Peyer's patch (tissue), 4 donors: ENCODE measurements at regions not wholly inside any gene's neighbourhood (a gene's known extent, or its start where the extent isn't known, plus 50 kb on each side); places are given as distances from the start of the nearest gene placed in this dataset.

Experiments
- DNase-seq, 3 donors: peaks; one replicate each; pipeline ENCODE4 v3.0.0-alpha.2; 2017 to 2019
- H3K27ac ChIP-seq, 4 donors: fragments of 200-600 bp; sonication (generic); one replicate each; pipeline ENCODE4 v1.5.1; 2016 to 2019
- H3K27me3 ChIP-seq, 2 donors: fragments of 200-600 bp; sonication (generic); one replicate each; pipeline ENCODE4 v1.5.1; 2019
- H3K36me3 ChIP-seq, 3 donors: fragments of 200-600 bp; sonication (generic); one replicate each; pipeline ENCODE4 v1.5.1; 2016 to 2019
- H3K4me1 ChIP-seq, 4 donors: fragments of 200-600 bp; sonication (generic); one replicate each; pipeline ENCODE4 v1.5.1; 2016 to 2019
- H3K4me3 ChIP-seq, 4 donors: fragments of 200-600 bp; sonication (generic); 1 replicate in 3 of 4; 2 replicates in 1 of 4; pipeline ENCODE4 v1.5.1; 2016 to 2019; ENCODE audit warnings: mild to moderate bottlenecking in 1 of 4
- H3K9me3 ChIP-seq, 4 donors: fragments of 200-600 bp; sonication (generic); one replicate each; pipeline ENCODE4 v1.5.1; 2016 to 2019; ENCODE audit warnings: mild to moderate bottlenecking in 1 of 4
- CTCF ChIP-seq, 6 experiments: fragments of 450-650 bp in 4 of 6; fragments of 200-600 bp in 2 of 6; sonication (generic) in 1 of 6; IDR thresholded peaks; one replicate each; pipeline ENCODE4 v1.5.1; 2017 to 2019; ENCODE audit warnings: antibody characterized with exemption in 6 of 6, mild to moderate bottlenecking in 3 of 6, moderate library complexity in 1 of 6
- POLR2A ChIP-seq, 2 donors: fragments of 450-650 bp; IDR thresholded peaks; one replicate each; pipeline ENCODE4 v1.5.1; 2017; ENCODE audit warnings: antibody characterized with exemption in 2 of 2, mild to moderate bottlenecking in 2 of 2, moderate library complexity in 2 of 2

GRCh38 chr4:26226629-26227376 is 94.0 kb upstream of the RBPJ start:
- Histone ChIP-seq H3K27me3 (no peaks in the 10 kb centered on the region), H3K27ac (peak overlapping the region in 1 of 4 donors; percentile 10), H3K4me3 (no peak overlapping the region), H3K36me3 (no peaks in the 10 kb centered on the region), H3K9me3 (no peaks in the 10 kb centered on the region), H3K4me1 (no peaks in the 10 kb centered on the region)
- DNase-seq: no peak
- TF ChIP-seq POLR2A (IDR thresholded peaks at IDR 0.05): no peak
- TF ChIP-seq CTCF (IDR thresholded peaks at IDR 0.05): no peak

GRCh38 chr4:26227601-26228229 is 93.1 kb upstream of the RBPJ start:
- no peak for TF ChIP-seq POLR2A (IDR thresholded peaks at IDR 0.05)
- no peak for TF ChIP-seq CTCF (IDR thresholded peaks at IDR 0.05)
- no peaks in the 10 kb centered on the region for H3K36me3 ChIP-seq
- no peak overlapping the region for H3K4me3 ChIP-seq
- no peak overlapping the region for H3K27ac ChIP-seq
- H3K4me1 ChIP-seq: no peaks in the 10 kb centered on the region
- no peaks in the 10 kb centered on the region for H3K27me3 ChIP-seq
- no peak for DNase-seq
- H3K9me3 ChIP-seq: no peaks in the 10 kb centered on the region

DNA sequence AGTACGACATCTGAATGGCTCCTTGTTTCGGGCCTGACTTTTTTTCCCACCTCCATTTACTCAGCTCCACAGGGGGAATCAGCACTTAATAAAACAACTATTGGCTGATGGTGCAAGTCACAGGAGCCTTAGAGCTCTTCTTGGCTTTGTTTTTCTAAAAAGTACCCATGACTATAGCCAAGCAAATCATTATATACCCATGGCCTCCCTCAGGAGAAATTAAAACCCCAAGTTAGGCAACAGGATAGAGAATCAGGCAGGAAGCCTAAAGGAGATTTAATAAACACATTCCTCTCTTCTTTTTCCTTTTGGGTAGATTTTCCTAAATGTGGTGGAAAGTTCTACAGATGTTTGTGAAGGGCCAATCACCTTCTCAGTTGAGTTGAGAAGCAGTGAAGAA is 91.9 kb upstream of the RBPJ start:
- H3K27me3 ChIP-seq: no peaks in the 10 kb centered on the region
- H3K36me3 ChIP-seq: no peaks in the 10 kb centered on the region
- no peaks in the 10 kb centered on the region for H3K9me3 ChIP-seq
- DNase-seq: no peak
- no peak overlapping the region for H3K4me3 ChIP-seq
- no peaks in the 10 kb centered on the region for H3K4me1 ChIP-seq
- TF ChIP-seq POLR2A (IDR thresholded peaks at IDR 0.05) (no peak), CTCF (IDR thresholded peaks at IDR 0.05) (no peak)
- H3K27ac ChIP-seq: no peak overlapping the region

DNA sequence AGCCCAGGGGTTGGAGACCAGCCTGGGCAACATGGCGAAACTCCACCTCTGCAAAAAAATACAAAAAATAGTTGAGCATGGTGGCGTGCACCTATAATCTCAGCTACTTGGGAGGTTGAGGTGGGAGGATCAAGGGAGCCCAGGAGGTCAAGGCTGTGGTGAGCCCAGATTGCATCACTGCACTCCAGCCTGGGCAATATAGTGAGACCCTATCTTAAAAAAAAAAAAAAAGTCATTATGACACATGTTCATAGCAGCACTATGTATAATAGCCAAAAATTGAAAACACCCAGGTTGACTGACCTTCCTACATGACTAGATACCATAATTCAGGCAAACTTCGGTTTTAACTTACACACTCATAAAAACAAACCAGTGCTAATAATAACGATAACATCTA is 90.8 kb upstream of the RBPJ start:
- Histone ChIP-seq H3K4me3 (no peak overlapping the region), H3K9me3 (no peaks in the 10 kb centered on the region), H3K27ac (no peak overlapping the region), H3K4me1 (no peaks in the 10 kb centered on the region), H3K27me3 (no peaks in the 10 kb centered on the region), H3K36me3 (no peaks in the 10 kb centered on the region)
- TF ChIP-seq CTCF (IDR thresholded peaks at IDR 0.05): no peak
- DNase-seq: no peak

- no peak for TF ChIP-seq CTCF (IDR thresholded peaks at IDR 0.05)
- no peak for TF ChIP-seq POLR2A (IDR thresholded peaks at IDR 0.05)
These were observed 87.5 kb upstream of the RBPJ start for GRCh38 chr4:26233350-26233749.

More at GRCh38 chr4:26233350-26233749, 87.5 kb upstream of the RBPJ start:
- no peaks in the 10 kb centered on the region for H3K27me3 ChIP-seq
- H3K4me3 ChIP-seq: no peak overlapping the region
- no peak overlapping the region for H3K27ac ChIP-seq
- H3K9me3 ChIP-seq: no peaks in the 10 kb centered on the region
- no peaks in the 10 kb centered on the region for H3K36me3 ChIP-seq
- H3K4me1 ChIP-seq: peaks cover 0 to 11% (median 0%) of the 10 kb centered on the region in 4 donors
- no peak for DNase-seq
